Lower leg skin (tissue), 4 donors: ENCODE measurements at regions not wholly inside any gene's neighbourhood (a gene's known extent, or its start where the extent isn't known, plus 50 kb on each side); places are given as distances from the start of the nearest gene placed in this dataset.
"Not testable (repeated sequence)": the region's sequence is repeated elsewhere in the genome, so short reads cannot be mapped to it uniquely, and the experiment has no call there.

Experiments used
- DNase-seq, 2 donors: peaks; one replicate each; pipeline ENCODE4 v3.0.0-alpha.2; 2019; ENCODE audit warnings: low spot score in 2 of 2
- H3K4me3 ChIP-seq: fragments of 200-600 bp; sonication (generic); 2 replicates; pipeline ENCODE4 v1.5.1; 2017; ENCODE audit warnings: mild to moderate bottlenecking, low read depth; ENCODE audit not compliant: poor library complexity, severe bottlenecking
- POLR2A ChIP-seq, 2 donors: fragments of 450-650 bp; IDR thresholded peaks; one replicate each; pipeline ENCODE4 v1.6.1; 2016 to 2017; ENCODE audit warnings: antibody characterized with exemption in 2 of 2, mild to moderate bottlenecking in 1 of 2, moderate library complexity in 1 of 2
- WGBS, 2 donors: methylation state at CpG; one replicate each; pipeline ENCODE4 v1.1.5; 2018; 5-methylcytosine and 5-hydroxymethylcytosine counted together
- intact Hi-C: fragments of 100-400 bp; cut with DNase I; formaldehyde crosslinking; loops from one replicate; pipeline ENCODE4 v1.15.0; 2023; ENCODE audit warnings: low total_unique reads
- TF ChIP-seq, protein P1 (sequence below), 3 donors: fragments of 450-650 bp; IDR thresholded peaks; one replicate each; pipeline ENCODE4 v1.5.1; 2016; ENCODE audit warnings: antibody characterized with exemption in 3 of 3, mild to moderate bottlenecking in 3 of 3, moderate library complexity in 2 of 3

DNA sequence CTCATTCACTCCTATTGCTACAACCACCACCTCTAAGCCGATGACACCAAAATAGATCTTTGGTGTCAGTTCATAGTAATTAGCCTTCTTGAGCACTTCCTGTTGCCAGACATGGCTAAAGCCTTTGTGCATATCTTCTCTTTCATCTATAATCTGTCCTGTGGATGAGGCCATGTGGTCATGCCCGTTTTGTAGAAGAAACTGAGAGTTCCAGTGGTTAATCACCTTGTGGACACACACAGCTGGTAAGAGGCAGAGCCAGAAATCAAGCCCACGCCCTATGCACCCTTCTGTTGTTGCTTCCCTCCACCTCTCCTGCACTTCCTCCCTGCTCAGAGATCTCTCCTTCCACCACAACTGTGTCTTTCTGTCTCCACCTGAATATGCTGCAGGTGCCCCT is 285.1 kb upstream of the PFKP start:
- 53 to 68% methylated on average over 3 of the region's 3 CpGs for WGBS, 2 donors
- intact Hi-C loops: no loop called here
- TF ChIP-seq POLR2A (IDR thresholded peaks at IDR 0.05): no peak
- TF ChIP-seq, protein P1, sequence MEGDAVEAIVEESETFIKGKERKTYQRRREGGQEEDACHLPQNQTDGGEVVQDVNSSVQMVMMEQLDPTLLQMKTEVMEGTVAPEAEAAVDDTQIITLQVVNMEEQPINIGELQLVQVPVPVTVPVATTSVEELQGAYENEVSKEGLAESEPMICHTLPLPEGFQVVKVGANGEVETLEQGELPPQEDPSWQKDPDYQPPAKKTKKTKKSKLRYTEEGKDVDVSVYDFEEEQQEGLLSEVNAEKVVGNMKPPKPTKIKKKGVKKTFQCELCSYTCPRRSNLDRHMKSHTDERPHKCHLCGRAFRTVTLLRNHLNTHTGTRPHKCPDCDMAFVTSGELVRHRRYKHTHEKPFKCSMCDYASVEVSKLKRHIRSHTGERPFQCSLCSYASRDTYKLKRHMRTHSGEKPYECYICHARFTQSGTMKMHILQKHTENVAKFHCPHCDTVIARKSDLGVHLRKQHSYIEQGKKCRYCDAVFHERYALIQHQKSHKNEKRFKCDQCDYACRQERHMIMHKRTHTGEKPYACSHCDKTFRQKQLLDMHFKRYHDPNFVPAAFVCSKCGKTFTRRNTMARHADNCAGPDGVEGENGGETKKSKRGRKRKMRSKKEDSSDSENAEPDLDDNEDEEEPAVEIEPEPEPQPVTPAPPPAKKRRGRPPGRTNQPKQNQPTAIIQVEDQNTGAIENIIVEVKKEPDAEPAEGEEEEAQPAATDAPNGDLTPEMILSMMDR (IDR thresholded peaks at IDR 0.05): no peak

DNA sequence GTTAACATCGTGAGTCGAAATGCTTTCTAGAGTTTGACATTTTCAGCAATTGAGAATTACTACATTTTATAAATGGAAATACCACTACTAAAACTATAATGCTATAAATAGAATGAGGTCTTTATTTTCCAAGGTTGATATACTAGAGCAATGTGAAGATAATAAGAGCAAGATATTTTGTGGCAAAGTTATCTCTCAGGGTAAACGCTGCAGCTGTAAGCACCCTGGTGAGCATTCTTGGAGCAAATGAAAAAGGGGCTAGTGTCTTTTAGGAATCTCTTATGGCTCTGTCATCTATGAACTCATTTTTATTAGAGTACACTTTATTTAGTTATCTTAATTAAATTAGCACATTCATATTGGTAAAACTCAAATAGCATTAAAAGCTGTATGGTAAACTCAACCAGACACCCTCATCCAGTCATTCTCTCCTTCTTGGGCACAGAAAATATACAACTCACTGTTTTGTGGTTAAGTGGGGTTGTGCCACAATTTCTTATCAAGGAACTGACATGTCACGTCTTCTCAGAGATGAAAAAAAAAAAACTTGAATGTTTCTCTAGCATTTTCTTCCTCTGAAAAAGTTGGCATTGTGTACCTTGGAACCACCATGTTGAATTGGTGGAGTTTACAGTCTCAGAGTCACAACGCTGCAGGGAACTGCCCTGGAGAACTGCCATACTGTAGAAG is 289.5 kb upstream of the PFKP start:
- intact Hi-C loops: no loop called here
- TF ChIP-seq, protein P1 (IDR thresholded peaks at IDR 0.05): no peak
- TF ChIP-seq POLR2A (IDR thresholded peaks at IDR 0.05): no peak
- 71 to 75% methylated on average over 5 of the region's 5 CpGs for WGBS, 2 donors
- no peak for DNase-seq
- H3K4me3 ChIP-seq: no peak overlapping the region

More for the DNA sequence above, 285.1 kb upstream of the PFKP start:
- no peak for DNase-seq
- H3K4me3 ChIP-seq: no peak overlapping the region

DNA sequence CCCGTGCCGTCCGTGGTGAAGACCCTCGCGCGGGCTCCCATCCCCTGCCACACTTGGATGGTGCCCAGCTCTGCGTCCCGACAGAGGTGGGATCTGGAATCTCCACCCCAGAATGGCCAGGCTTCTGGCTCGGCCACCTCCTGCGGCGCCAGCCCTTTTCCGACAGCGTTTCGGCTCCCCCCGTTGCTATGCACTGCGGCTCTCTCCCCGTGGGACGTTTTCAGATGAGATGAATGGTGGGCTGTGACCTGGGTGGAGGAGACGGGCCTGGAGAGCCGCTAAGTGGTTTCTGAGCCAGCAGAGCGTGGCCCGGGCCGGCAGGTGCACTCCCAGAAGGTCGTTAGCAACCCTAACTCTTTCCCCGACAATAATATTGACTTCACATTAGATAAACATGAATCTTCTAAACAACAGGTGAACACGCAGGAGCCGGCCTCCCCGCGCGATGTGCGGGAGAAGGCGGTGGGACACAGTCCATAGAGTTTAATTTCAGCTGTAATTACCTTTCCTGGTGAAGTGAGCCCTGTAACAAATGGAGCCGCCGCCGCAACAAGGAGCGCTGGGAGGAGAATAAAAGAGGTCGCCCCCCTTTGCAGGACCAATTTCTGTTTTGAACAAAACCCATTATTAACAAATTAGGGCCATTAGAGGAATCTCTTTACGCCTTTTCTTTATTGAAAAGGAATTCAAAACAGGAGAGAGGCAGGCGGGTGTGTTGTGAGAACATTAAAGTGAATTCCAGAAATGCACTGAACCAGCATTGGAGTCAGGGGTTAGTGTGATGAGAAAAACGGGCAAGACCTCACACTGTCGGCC is 294.3 kb upstream of the PFKP start:
- intact Hi-C loops: no loop called here
- DNase-seq: no peak
- WGBS, 2 donors: 74 to 76% methylated on average over 40 of the region's 41 CpGs

DNA sequence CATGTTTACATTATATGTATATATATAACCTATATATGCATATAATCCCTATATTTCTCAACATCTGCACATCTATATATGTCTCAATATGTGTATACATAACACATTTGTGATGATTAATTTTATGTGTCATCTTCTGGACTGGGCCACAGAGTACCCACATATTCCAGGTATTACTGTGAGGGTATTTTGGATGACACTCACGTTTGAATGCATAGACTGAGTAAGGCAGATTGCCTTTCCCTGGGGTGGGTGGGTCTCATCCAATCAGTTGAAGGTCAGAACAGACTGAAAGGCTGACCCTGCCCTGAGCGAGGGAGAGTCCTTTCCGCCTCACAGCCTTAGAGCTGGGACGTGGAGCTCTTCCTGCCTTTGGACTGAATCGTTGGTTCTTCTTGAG is 295.2 kb upstream of the PFKP start:
- DNase-seq: no peak
- WGBS, 2 donors: 88 to 90% methylated on average over 5 of the region's 5 CpGs

More for the DNA sequence above, 294.3 kb upstream of the PFKP start:
- H3K4me3 ChIP-seq: no peak overlapping the region
- no peak for TF ChIP-seq POLR2A (IDR thresholded peaks at IDR 0.05)
- TF ChIP-seq, protein P1 (IDR thresholded peaks at IDR 0.05): no peak

DNA sequence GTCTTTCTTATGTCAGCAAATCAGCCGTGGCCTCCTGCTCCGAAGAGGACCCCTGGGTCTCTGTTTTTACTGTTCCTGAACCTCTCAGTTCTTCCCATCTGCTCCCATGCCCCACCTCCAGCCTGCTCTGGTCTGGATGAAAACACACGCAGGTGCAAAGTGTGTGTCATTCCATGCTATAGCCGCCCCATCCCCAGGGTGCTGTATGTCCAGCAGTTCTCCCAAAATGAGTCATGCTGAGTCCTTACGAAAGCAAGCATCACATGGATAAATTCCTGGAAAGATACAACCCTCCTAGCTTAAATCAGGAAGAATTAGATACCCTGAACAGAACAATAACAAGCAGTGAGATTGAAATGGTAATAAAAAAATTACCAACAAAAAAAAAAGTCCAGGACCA is 300.1 kb upstream of the PFKP start:
- intact Hi-C loops, DNase-seq, H3K4me3 ChIP-seq: not testable (repeated sequence)
- 77 to 79% methylated on average over 5 of the region's 5 CpGs for WGBS, 2 donors

More for the DNA sequence above, 295.2 kb upstream of the PFKP start:
- intact Hi-C loops: no loop called here
- TF ChIP-seq, protein P1 (IDR thresholded peaks at IDR 0.05): no peak
- no peak for TF ChIP-seq POLR2A (IDR thresholded peaks at IDR 0.05)
- H3K4me3 ChIP-seq: no peak overlapping the region

DNA sequence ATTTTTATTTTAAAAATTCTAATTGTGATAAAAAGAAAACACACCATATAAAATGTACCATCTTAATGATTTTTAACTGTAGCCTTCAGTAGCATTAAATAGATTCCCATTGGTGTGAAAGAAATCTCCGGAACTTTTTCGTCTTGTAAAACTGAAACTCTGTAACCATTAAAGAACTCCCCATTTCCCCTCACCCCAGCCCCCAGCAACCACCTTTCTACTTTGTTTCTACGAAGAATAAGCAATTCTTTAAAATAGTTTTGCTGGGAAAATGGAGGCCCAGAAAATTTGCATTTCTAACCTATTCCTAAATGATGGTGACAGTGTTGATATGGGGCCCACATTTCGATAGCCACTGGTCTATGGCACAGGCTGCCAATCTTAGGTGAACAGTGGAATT is 305.4 kb upstream of the PFKP start:
- 87 to 90% methylated on average over 4 of the region's 4 CpGs for WGBS, 2 donors

More for the DNA sequence above, 305.4 kb upstream of the PFKP start:
- TF ChIP-seq, protein P1 (IDR thresholded peaks at IDR 0.05): no peak
- TF ChIP-seq POLR2A (IDR thresholded peaks at IDR 0.05): no peak
- DNase-seq: no peak
- intact Hi-C loops: no loop called here
- no peak overlapping the region for H3K4me3 ChIP-seq
